ENCODE measurements at regions not wholly inside any gene's neighbourhood (a gene's known extent, or its start where the extent isn't known, plus 50 kb on each side); places are given as distances from the start of the nearest gene placed in this dataset.

DNA sequence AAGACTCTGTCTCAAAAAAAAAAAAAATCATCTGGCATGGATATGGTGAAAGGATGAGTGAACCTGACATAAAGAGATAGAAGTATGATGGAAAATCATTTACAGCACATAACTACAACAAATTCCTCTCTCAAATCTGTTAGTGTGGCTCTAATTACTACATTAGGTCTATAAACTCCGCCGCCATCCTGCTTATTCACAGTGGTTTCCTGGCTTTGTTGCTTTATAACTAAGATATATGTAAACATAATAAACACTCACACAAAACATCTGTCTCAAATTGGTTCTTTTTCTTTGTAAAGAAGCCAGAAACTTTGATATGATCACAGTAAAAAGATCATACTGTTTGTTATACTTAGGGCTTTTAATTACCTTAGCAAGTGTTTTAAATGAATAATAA is 412.6 kb upstream of the FAM98A start:
- H3K36me3 ChIP-seq = no peaks in the 10 kb centered on the region
- H3K4me1 ChIP-seq = no peaks in the 10 kb centered on the region
- TF ChIP-seq, protein P1, sequence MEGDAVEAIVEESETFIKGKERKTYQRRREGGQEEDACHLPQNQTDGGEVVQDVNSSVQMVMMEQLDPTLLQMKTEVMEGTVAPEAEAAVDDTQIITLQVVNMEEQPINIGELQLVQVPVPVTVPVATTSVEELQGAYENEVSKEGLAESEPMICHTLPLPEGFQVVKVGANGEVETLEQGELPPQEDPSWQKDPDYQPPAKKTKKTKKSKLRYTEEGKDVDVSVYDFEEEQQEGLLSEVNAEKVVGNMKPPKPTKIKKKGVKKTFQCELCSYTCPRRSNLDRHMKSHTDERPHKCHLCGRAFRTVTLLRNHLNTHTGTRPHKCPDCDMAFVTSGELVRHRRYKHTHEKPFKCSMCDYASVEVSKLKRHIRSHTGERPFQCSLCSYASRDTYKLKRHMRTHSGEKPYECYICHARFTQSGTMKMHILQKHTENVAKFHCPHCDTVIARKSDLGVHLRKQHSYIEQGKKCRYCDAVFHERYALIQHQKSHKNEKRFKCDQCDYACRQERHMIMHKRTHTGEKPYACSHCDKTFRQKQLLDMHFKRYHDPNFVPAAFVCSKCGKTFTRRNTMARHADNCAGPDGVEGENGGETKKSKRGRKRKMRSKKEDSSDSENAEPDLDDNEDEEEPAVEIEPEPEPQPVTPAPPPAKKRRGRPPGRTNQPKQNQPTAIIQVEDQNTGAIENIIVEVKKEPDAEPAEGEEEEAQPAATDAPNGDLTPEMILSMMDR (IDR thresholded peaks at IDR 0.05; ENCODE audit: borderline replicate concordance) = no peak
- H3K4me3 ChIP-seq = no peak overlapping the region
- H3K9me3 ChIP-seq (replicated peaks) = peaks cover 18% of the 10 kb centered on the region
- no peak for DNase-seq
- intact Hi-C loops (cut with micrococcal nuclease) = no loop called here
- no peak overlapping the region for H3K27ac ChIP-seq (replicated peaks)
- no peaks in the 10 kb centered on the region for H3K27me3 ChIP-seq (ENCODE audit: low read depth)

DNA sequence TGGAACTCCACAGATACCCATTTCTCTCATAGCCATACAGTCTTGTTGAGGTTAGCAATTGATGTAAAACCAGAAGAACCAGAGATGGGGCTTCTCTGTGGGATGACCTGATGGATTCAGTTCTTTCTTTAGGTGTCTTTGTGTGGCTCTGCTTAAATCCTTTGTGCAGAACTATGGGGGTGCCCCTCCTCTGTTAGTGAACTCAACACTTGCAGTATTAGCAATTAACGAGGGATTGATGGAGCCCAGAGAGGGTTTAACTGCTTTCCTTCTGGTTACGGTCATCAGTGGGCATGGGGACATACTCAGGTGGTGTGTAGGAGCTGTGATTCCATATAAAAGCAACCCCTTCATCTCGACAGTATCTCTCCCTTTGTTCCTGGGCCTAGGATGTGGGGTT is 406.8 kb upstream of the FAM98A start:
- intact Hi-C loops (cut with micrococcal nuclease) = no loop called here
- Histone ChIP-seq H3K4me1 (no peaks in the 10 kb centered on the region), H3K27me3 (ENCODE audit: low read depth) (no peaks in the 10 kb centered on the region), H3K4me3 (no peak overlapping the region), H3K36me3 (no peaks in the 10 kb centered on the region), H3K27ac (replicated peaks) (no peak overlapping the region), H3K9me3 (replicated peaks) (no peaks in the 10 kb centered on the region)
- no peak for DNase-seq
- TF ChIP-seq, protein P1 (IDR thresholded peaks at IDR 0.05; ENCODE audit: borderline replicate concordance) = no peak

DNA sequence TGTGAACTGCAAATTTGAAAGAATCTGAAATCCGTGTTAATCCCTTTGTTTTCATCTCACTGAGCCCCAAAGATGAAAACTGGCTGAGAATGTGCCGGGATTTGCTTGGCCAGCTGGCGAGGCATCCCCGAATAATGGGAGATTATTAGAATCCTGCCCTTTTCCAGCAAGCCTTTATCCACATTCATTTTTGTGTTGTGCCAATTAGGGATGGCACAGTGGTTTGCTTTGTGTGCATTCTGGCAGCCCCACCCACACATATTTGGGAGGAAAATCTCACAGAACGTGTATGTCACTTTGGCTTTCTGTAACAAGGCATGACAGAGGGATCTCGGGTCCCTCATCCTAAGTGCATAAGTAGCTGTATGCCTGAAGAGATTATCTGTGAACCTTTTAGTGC is 405.8 kb upstream of the FAM98A start:
- Histone ChIP-seq H3K4me1 (no peaks in the 10 kb centered on the region), H3K4me3 (no peak overlapping the region), H3K9me3 (replicated peaks) (no peaks in the 10 kb centered on the region), H3K27me3 (ENCODE audit: low read depth) (no peaks in the 10 kb centered on the region), H3K27ac (replicated peaks) (no peak overlapping the region), H3K36me3 (no peaks in the 10 kb centered on the region)
- no peak for DNase-seq
- TF ChIP-seq, protein P1 (IDR thresholded peaks at IDR 0.05; ENCODE audit: borderline replicate concordance) = no peak
- intact Hi-C loops (cut with micrococcal nuclease) = no loop called here

DNA sequence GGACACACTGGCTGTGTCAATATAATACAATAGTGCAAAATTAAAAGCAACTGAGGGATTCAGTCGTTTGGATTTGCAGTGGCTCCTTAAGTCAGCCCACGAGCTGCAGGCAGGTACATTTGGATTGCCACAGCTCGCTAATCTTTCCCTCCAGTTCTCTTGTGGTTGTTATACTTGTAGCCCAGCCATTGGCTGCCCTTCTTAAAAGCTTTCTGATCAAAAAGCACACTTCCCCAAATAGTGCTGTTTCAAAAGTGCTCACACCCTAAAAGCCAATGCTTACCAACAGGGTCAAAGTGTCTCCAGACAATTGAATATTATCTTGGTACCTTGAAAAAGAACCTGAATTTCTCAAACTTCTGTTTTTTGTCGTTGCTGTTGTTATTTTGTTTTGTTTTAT is 404.7 kb upstream of the FAM98A start:
- DNase-seq = no peak
- Histone ChIP-seq H3K4me3 (no peak overlapping the region), H3K9me3 (replicated peaks) (no peaks in the 10 kb centered on the region), H3K27ac (replicated peaks) (no peak overlapping the region), H3K36me3 (no peaks in the 10 kb centered on the region), H3K4me1 (no peaks in the 10 kb centered on the region), H3K27me3 (ENCODE audit: low read depth) (no peaks in the 10 kb centered on the region)
- TF ChIP-seq, protein P1 (IDR thresholded peaks at IDR 0.05; ENCODE audit: borderline replicate concordance) = no peak
- intact Hi-C loops (cut with micrococcal nuclease) = no loop called here

DNA sequence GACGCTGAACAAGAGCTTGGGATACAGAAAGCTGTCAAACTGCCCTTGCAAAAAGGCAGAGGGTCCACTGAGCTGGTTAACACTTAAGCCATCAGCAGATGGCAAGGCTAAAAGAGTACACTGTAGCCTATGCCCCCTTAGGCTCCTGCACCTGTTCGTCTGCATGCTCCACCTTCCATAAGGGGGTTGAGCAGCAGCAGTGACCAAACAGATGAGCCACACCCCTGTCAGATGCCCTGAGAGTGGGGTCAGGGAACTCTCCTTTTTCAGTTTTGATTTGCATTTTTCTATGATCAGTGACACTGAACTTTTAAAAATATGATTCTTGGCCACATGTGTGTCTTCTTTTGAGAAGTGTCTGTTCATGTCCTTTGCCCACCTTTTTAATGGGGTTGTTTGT is 402.5 kb upstream of the FAM98A start:
- no peaks in the 10 kb centered on the region for H3K4me1 ChIP-seq
- peaks cover 18% of the 10 kb centered on the region for H3K9me3 ChIP-seq (replicated peaks)
- H3K4me3 ChIP-seq = no peak overlapping the region
- TF ChIP-seq, protein P1 (IDR thresholded peaks at IDR 0.05; ENCODE audit: borderline replicate concordance) = no peak
- no peaks in the 10 kb centered on the region for H3K36me3 ChIP-seq
- no peak overlapping the region for H3K27ac ChIP-seq (replicated peaks)
- DNase-seq = no peak
- no peaks in the 10 kb centered on the region for H3K27me3 ChIP-seq (ENCODE audit: low read depth)
- intact Hi-C loops (cut with micrococcal nuclease) = no loop called here

DNA sequence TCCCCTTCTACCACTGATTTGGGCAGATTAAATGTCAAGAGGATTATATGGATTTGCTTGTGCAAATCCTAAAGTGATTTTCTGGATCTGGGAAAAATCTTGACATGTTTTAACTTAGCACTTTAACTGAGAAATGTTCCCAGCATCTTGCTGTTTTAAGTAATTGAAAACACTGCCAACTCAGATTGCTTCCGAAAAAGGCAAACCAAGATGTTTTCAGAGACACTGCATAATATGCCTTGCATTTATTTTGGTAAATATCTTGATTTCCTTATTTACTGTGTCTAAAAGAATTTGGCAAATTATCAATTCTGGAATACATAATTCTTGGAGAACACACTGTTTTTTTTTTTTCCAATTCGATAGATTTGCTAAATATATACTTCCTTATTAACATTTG is 385.0 kb upstream of the FAM98A start:
- TF ChIP-seq, protein P1 (IDR thresholded peaks at IDR 0.05; ENCODE audit: borderline replicate concordance) = no peak

More for the DNA sequence above, 385.0 kb upstream of the FAM98A start:
- Histone ChIP-seq H3K4me1 (no peaks in the 10 kb centered on the region), H3K9me3 (replicated peaks) (no peaks in the 10 kb centered on the region), H3K27ac (replicated peaks) (no peak overlapping the region), H3K4me3 (no peak overlapping the region), H3K27me3 (ENCODE audit: low read depth) (no peaks in the 10 kb centered on the region), H3K36me3 (no peaks in the 10 kb centered on the region)
- no peak for DNase-seq
- intact Hi-C loops (cut with micrococcal nuclease) = no loop called here

Measured in left ventricle myocardium inferior (tissue), 1 donor.